NOMO-1 treated with dmso at 0.1 percent for 144 hours (cell line): ENCODE measurements at regions not wholly inside any gene's neighbourhood (a gene's known extent, or its start where the extent isn't known, plus 50 kb on each side); places are given as distances from the start of the nearest gene placed in this dataset.
"Not testable (repeated sequence)": the region's sequence is repeated elsewhere in the genome, so short reads cannot be mapped to it uniquely, and the experiment has no call there.

Experiments
- DNase-seq: peaks from one replicate; lab custom pipeline; 2025; ENCODE audit not compliant: unreplicated experiment; lab: John Stamatoyannopoulos, UW

- no peak for DNase-seq
Observed at GRCh38 chr6:74439123-74439811, 743.3 kb downstream of the CD109 start.

- DNase-seq, result not testable (repeated sequence)
Observed at GRCh38 chr6:74438395-74438794, 742.4 kb downstream of the CD109 start.

DNA sequence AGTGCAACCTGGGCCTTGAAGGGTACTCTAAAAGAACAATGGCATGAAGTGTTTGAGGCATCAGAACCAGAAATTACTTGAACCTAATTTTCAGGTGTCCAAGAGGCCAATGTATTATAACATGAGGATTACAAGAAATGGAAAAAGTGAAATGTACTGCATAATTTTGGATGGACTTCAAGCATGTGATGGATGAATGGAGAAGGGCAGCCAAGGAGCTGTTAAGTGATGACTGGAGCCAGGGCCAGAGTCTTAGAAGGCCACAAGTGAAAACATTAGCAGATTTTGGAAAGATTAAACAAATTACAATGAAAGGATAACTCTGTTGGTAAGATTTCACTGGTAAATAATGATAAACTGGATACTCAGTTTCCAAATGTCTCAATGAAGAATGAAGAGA lies 738.2 kb downstream of the CD109 start:
- no peak for DNase-seq

- DNase-seq, result no peak
Observed at GRCh38 chr6:74431873-74432580, 736.0 kb downstream of the CD109 start.

DNA sequence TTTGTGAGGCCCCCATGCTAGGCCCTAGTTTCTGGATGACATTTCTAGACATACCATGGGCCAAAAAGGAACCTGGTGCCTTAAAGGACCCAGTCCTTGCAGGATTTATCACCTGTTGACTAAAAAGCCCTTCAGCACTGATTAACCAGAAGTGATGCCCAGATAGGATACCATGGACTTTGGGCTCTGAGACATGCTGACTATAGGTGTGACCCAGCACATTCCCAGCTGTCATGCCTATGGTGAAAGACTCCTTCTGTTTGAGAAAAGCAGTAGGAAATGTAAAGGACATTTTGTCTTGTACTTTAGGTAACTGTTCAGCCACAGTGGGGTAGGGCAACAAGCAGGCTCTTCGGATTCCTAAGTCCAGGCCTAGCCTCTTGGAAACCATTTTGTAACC lies 724.2 kb downstream of the CD109 start:
- DNase-seq, result no peak

GRCh38 chr6:74415056-74415455 lies 719.1 kb downstream of the CD109 start:
- no peak for DNase-seq

GRCh38 chr6:74410630-74411029 lies 714.6 kb downstream of the CD109 start:
- no peak for DNase-seq

GRCh38 chr6:74409447-74409846 lies 713.4 kb downstream of the CD109 start:
- no peak for DNase-seq

DNA sequence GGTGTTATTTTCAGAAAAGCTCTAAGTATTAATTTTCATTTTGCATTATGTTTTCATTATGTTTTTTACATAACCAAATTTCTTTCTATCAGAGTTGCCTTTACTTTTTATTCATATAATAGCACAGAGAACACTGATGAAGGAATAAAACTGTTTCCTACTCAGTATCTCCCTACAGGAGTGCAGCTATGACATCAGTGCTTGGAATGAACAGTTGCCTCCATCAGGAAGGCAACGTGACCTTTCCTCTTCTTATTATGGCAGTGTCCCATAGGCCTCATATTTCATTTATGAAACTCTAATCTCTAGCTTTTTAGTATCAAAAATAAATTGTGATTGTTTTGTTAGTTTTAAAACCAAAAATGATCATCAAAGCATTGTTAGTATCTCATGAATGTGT lies 712.8 kb downstream of the CD109 start:
- DNase-seq, result no peak

GRCh38 chr6:74404366-74404765 lies 708.4 kb downstream of the CD109 start:
- no peak for DNase-seq

GRCh38 chr6:74402781-74403180 lies 706.8 kb downstream of the CD109 start:
- no peak for DNase-seq

DNA sequence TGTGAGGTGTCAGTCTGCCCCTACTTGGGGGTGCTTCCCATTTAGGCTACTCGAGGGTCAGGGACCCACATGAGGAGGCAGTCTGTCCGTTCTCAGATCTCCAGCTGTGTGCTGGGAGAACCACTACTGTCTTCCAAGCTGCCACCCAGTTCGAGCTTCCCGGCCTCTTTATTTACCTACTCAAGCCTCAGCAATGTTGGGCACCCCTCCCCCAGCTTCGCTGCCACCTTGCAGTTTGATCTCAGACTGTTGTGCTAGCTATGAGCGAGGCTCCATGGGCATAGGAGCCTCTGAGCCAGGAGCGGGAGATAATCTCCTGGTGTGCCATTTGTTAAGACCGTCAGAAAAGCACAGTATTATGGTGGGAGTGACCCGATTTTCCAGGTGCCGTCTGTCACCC lies 682.4 kb downstream of the CD109 start:
- not testable (repeated sequence) for DNase-seq

DNA sequence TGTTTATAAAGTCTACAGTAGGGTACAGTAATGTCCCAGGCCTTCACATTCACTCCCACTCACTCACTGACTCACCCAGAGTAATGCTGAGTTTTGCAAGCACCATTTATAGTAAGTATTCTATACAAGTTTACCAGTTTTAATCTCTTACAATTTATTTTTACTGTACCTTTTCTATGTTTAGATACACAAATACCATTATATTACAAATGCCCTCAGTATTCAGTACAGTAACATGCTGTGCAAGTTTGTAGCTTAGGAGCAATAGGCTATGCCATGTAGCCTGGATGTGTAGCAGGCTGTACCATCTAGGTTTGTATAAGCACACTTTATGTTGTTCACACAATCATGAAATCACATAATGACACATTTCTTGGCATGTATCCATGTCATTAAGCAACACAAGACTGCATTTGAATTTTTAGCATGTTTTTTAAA lies 673.6 kb downstream of the CD109 start:
- DNase-seq, result no peak

DNA sequence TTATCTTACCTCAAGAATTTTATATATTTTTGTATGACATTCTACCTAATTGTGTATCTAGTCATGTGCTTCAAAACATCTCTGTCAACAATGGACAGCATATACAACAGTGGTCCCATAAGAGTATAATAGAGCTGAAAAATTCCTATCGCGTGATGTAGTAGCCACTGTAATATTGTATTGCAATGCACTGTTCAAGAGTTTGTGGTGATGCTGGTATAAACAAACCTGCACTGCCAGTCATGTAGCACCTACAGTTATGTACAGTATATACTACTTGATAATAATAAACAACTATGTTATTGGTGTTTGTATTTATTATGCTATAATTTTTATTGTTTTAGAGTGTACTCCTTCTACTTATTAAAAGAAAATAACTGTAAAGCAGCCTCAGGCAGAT lies 672.7 kb downstream of the CD109 start:
- no peak for DNase-seq

- DNase-seq, result no peak
Observed at GRCh38 chr6:74366634-74367033, 670.6 kb downstream of the CD109 start.

DNA sequence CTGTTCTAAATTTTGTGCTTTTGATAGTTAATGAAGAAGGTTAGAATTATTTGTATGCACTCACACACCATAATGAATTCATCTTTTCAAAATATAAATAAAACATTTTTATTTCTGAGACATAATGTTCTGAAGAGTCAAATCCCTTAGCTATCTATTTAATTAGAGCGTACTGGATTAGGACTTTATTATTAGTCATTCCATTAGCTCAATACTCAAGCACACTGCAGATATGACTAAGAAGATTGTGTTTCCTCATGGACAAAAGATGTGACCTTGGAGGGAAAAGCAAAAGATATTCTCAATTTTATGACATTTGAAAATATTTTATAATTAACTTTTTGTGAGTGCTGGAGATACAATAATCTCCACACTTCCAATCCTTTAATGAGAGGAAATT lies 666.4 kb downstream of the CD109 start:
- no peak for DNase-seq

GRCh38 chr6:74357321-74357720 lies 661.3 kb downstream of the CD109 start:
- DNase-seq, result no peak

GRCh38 chr6:74356391-74356790 lies 660.4 kb downstream of the CD109 start:
- DNase-seq, result no peak

DNA sequence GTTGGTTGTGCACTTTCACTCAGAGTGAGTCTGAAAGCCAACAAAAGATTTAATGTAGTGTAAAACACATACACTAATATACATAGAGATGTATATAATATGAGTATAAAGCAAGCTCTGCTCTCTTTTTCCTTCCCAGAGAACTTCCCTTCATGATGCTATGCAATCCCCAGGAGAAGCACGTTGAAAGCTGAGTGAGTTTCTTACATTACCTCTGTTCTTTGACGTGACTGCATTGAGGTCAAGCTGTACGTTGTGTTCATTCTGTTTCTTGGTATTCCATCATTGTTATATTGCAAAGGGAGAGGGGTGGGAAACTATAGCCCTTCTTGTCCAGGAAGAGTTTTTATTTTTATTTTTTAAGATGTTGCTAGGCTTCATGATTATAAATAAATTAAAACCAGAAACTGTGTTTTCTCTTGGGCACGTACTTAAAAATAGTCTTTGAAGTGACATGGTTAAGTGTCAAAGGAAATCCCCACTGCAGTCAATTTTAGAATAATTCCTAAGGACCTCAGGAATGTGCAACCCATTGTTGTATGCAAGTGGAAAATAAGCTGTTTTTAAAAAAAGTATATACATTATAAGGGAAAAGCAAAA lies 651.0 kb downstream of the CD109 start:
- no peak for DNase-seq

DNA sequence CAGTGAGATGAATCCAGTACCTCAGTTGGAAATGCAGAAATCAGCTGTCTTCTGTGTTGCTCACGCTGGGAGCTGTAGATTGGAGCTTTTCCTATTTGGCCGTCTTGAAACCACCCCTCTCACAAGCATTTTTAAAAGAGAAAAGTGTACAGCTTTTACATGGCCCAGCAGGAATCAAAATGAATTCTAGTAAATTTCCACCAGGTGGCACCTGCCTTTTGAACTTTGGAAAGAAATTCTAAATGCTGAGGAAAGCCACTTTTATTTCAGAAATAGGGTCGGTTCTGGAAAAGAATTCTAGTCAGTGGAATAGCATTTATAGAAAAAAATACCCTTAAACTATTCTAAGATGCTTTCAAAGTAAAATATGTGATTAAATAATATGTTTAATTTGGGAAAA lies 647.8 kb downstream of the CD109 start:
- DNase-seq, result no peak

DNA sequence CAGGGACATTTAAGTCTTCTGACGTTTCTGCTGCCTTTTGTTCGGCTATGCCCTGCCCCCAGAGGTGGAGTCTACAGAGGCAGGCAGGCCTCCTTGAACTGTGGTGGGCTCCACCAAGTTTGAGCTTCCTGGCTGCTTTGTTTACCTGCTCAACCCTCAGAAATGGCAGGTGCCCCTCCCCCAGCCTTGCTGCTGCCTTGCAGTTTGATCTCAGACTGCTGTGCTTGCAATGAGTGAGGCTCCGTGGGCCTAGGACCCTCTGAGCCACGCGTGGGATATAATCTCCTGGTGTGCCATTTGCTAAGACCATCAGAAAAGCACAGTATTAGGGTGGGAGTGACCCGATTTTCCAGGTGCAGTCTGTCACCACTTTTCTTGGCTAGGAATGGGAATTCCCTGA lies 647.3 kb downstream of the CD109 start:
- DNase-seq, result not testable (repeated sequence)

- DNase-seq, result no peak
Observed at GRCh38 chr6:74334722-74335121, 638.7 kb downstream of the CD109 start.
